HFF-Myc (cell line): ENCODE measurements at regions not wholly inside any gene's neighbourhood (a gene's known extent, or its start where the extent isn't known, plus 50 kb on each side); places are given as distances from the start of the nearest gene placed in this dataset.

Source experiments
- DNase-seq: peaks from one replicate; pipeline ENCODE4 v3.0.0-alpha.2; 2011; ENCODE audit warnings: low read depth; ENCODE audit errors: extremely low read depth
- H3K4me3 ChIP-seq: replicated peaks from 2 replicates; pipeline ENCODE4 v1.5.1; 2011; ENCODE audit warnings: low read depth, mild to moderate bottlenecking, control low read depth, low read length
- CTCF ChIP-seq: IDR thresholded peaks from 2 replicates; pipeline ENCODE4 v1.5.1; 2012; ENCODE audit warnings: mild to moderate bottlenecking, low read depth, low read length, control low read depth; ENCODE audit errors: missing control alignments

GRCh38 chr3:24981924-24982323, 446.1 kb upstream of the RARB start:
- no peak for TF ChIP-seq CTCF
- no peak for DNase-seq
- no peak overlapping the region for H3K4me3 ChIP-seq

- no peak overlapping the region for H3K4me3 ChIP-seq
- no peak for DNase-seq
- no peak for TF ChIP-seq CTCF
Observed at GRCh38 chr3:24985668-24986067, 442.4 kb upstream of the RARB start.

GRCh38 chr3:24986612-24987011, 441.5 kb upstream of the RARB start:
- no peak for TF ChIP-seq CTCF
- no peak for DNase-seq
- H3K4me3 ChIP-seq, result no peak overlapping the region

- H3K4me3 ChIP-seq, result no peak overlapping the region
- DNase-seq, result no peak
- no peak for TF ChIP-seq CTCF
Observed at GRCh38 chr3:24999357-24999756, 428.7 kb upstream of the RARB start.

GRCh38 chr3:25000971-25001591, 427.0 kb upstream of the RARB start:
- no peak for DNase-seq
- H3K4me3 ChIP-seq, result no peak overlapping the region
- no peak for TF ChIP-seq CTCF

GRCh38 chr3:25002052-25002451, 426.0 kb upstream of the RARB start:
- no peak for TF ChIP-seq CTCF
- no peak overlapping the region for H3K4me3 ChIP-seq
- DNase-seq, result no peak
